ENCODE measurements at regions not wholly inside any gene's neighbourhood (a gene's known extent, or its start where the extent isn't known, plus 50 kb on each side); places are given as distances from the start of the nearest gene placed in this dataset.

DNA sequence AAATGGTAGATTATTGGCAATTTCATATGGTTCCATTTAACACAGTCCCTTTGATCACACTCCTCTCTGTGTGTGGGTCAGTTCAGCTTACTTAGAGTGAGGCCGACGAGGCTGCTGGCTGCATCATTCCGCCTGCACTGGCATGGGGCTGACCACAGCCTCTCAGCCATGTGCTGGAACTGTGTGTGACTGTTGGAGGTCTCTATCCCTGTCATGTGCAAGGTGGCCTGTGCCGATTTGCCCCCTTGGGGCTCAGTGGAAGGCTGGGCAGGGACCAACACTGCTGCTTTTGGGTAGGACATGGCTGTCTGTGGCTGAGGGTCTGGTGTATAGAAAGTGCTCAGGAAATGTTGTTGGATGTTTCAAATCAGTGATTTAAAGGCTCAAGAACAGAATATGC lies 454.0 kb upstream of the HS6ST1 start:
- no peak overlapping the region for H3K4me3 ChIP-seq (ENCODE audit: insufficient read depth, low read length, poor library complexity, severe bottlenecking)
- no peaks in the 10 kb centered on the region for H3F3A ChIP-seq (ENCODE audit: insufficient read depth)
- no peaks in the 10 kb centered on the region for H3K9me2 ChIP-seq (replicated peaks; ENCODE audit: insufficient read depth, low read length)
- no peak overlapping the region for H2AFZ ChIP-seq (ENCODE audit: low read depth, low read length, severe bottlenecking)
- H3K9me3 ChIP-seq (ENCODE audit: insufficient read depth, low read length), result no peaks in the 10 kb centered on the region
- TF ChIP-seq EZH2phosphoT487 (conservative IDR thresholded peaks at IDR 0.05; ENCODE audit: low read length) (no peak), CTCF (IDR thresholded peaks at IDR 0.05; ENCODE audit: insufficient read depth, low read length, poor library complexity, severe bottlenecking) (no peak)
- H3K36me3 ChIP-seq (ENCODE audit: low read length), result no peaks in the 10 kb centered on the region
- H3K9ac ChIP-seq (ENCODE audit: low read length), result no peak overlapping the region
- no peaks in the 10 kb centered on the region for H3K79me2 ChIP-seq (ENCODE audit: insufficient read depth, low read length)
- H3K27ac ChIP-seq (ENCODE audit: low read depth, low read length), result no peak overlapping the region
- no peaks in the 10 kb centered on the region for H4K20me1 ChIP-seq (ENCODE audit: low read depth, low read length)
- no peaks in the 10 kb centered on the region for H3K27me3 ChIP-seq (ENCODE audit: low read length)
- no peak overlapping the region for H3K4me2 ChIP-seq (ENCODE audit: low read depth, low read length, poor library complexity, severe bottlenecking)

- H3K79me2 ChIP-seq (ENCODE audit: insufficient read depth, low read length), result no peaks in the 10 kb centered on the region
- H4K20me1 ChIP-seq (ENCODE audit: low read depth, low read length), result no peaks in the 10 kb centered on the region
- H3K9me3 ChIP-seq (ENCODE audit: insufficient read depth, low read length), result no peaks in the 10 kb centered on the region
- H3K36me3 ChIP-seq (ENCODE audit: low read length), result no peaks in the 10 kb centered on the region
- H2AFZ ChIP-seq (ENCODE audit: low read depth, low read length, severe bottlenecking), result no peak overlapping the region
- H3K9me2 ChIP-seq (replicated peaks; ENCODE audit: insufficient read depth, low read length), result no peaks in the 10 kb centered on the region
- H3K9ac ChIP-seq (ENCODE audit: low read length), result no peak overlapping the region
- no peaks in the 10 kb centered on the region for H3F3A ChIP-seq (ENCODE audit: insufficient read depth)
- H3K4me3 ChIP-seq (ENCODE audit: insufficient read depth, low read length, poor library complexity, severe bottlenecking), result no peak overlapping the region
- TF ChIP-seq EZH2phosphoT487 (conservative IDR thresholded peaks at IDR 0.05; ENCODE audit: low read length), result no peak
- no peak for TF ChIP-seq CTCF (IDR thresholded peaks at IDR 0.05; ENCODE audit: insufficient read depth, low read length, poor library complexity, severe bottlenecking)
- no peaks in the 10 kb centered on the region for H3K27me3 ChIP-seq (ENCODE audit: low read length)
- H3K27ac ChIP-seq (ENCODE audit: low read depth, low read length), result no peak overlapping the region
- no peak overlapping the region for H3K4me2 ChIP-seq (ENCODE audit: low read depth, low read length, poor library complexity, severe bottlenecking)
Observed at GRCh38 chr2:128773641-128774319, 455.1 kb upstream of the HS6ST1 start.

- H3K4me2 ChIP-seq (ENCODE audit: low read depth, low read length, poor library complexity, severe bottlenecking), result no peak overlapping the region
- no peaks in the 10 kb centered on the region for H3K9me3 ChIP-seq (ENCODE audit: insufficient read depth, low read length)
- no peaks in the 10 kb centered on the region for H3K79me2 ChIP-seq (ENCODE audit: insufficient read depth, low read length)
- no peaks in the 10 kb centered on the region for H3K9me2 ChIP-seq (replicated peaks; ENCODE audit: insufficient read depth, low read length)
- TF ChIP-seq CTCF (IDR thresholded peaks at IDR 0.05; ENCODE audit: insufficient read depth, low read length, poor library complexity, severe bottlenecking), result no peak
- TF ChIP-seq EZH2phosphoT487 (conservative IDR thresholded peaks at IDR 0.05; ENCODE audit: low read length), result no peak
- no peaks in the 10 kb centered on the region for H3K36me3 ChIP-seq (ENCODE audit: low read length)
- H4K20me1 ChIP-seq (ENCODE audit: low read depth, low read length), result no peaks in the 10 kb centered on the region
- H3K27ac ChIP-seq (ENCODE audit: low read depth, low read length), result no peak overlapping the region
- no peaks in the 10 kb centered on the region for H3K27me3 ChIP-seq (ENCODE audit: low read length)
- H3K4me3 ChIP-seq (ENCODE audit: insufficient read depth, low read length, poor library complexity, severe bottlenecking), result no peak overlapping the region
- H2AFZ ChIP-seq (ENCODE audit: low read depth, low read length, severe bottlenecking), result no peak overlapping the region
- H3K9ac ChIP-seq (ENCODE audit: low read length), result no peak overlapping the region
- no peaks in the 10 kb centered on the region for H3F3A ChIP-seq (ENCODE audit: insufficient read depth)
Observed at GRCh38 chr2:128774320-128775216, 455.9 kb upstream of the HS6ST1 start.
